ENCODE measurements at regions not wholly inside any gene's neighbourhood (a gene's known extent, or its start where the extent isn't known, plus 50 kb on each side); places are given as distances from the start of the nearest gene placed in this dataset.
"Not testable (repeated sequence)": the region's sequence is repeated elsewhere in the genome, so short reads cannot be mapped to it uniquely, and the experiment has no call there.

DNA sequence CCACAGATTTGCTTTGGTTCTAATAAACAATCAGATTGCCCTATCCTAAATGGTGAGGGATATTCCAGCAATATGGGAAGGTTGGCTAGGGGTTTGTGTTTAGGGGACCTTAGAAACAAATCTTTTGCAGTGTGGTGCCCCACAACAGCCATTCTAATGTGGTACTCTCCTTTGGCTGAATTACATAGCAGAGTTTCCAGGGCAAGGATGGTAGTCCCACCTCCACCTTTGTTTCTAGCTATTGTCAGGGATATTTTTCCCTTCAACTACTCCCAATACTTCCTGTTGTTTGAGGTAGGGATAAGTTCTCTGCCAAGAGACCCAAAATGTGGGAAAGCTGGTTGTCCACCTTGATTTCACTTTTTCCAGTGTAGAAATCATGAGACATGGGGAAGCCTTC is 494.7 kb upstream of the CHORDC1 start:
- no peak for DNase-seq

DNA sequence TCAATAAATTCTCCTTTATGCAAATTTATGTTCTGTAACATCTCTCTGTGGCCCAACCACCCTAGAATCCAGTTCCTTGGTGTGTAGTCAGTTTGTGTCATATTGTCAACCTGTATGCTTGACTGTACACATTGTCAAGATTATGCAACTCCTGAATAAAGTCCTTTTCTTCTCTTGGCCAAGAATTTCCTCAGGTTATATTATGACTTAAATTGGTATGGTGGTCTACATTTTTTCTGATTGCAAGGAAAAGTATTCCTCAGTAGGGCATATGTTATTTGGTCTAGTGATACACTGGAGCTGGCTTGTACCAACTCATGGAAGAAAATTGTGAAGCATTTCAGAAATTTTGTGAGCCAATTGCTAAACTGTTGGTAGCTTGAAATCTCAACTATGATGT is 482.8 kb upstream of the CHORDC1 start:
- no peak for DNase-seq

DNA sequence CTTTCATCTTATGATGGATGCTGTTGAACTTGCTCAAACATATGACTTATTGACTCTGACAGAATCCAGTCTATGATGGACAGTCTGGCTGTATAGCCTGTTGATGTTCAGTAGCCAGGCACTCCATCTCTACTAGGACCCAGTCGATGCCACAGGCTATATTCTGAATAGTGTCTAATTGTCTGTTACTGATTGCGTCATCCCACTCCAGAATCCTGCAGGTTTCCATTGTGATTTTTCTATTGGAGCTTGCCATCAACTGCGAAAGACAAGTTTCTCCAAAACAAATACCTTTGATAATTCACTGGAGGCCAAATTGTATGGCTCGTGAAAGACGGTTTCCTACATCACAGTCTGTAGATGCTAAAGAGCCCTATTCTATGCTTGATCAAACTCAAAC is 481.7 kb upstream of the CHORDC1 start:
- no peak for DNase-seq

DNA sequence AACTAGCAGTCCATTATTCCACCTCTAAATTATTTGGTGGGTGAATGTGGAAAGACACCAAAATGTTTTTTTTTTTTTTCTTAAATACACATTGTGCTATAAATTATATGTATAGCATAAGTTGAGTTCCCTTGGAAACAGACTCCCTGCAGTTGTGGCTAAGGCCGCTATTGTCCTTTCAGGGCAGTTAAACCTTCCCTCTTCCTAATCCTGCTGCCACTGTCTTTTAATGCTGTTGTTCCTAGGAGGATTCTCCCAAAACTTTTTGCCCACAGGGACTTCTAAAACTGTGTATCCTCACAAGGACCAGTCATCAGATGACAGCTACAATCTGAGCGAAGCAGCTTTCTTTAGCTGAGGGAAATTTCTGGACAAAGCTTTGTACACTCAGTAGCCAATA is 478.9 kb upstream of the CHORDC1 start:
- DNase-seq = no peak

DNA sequence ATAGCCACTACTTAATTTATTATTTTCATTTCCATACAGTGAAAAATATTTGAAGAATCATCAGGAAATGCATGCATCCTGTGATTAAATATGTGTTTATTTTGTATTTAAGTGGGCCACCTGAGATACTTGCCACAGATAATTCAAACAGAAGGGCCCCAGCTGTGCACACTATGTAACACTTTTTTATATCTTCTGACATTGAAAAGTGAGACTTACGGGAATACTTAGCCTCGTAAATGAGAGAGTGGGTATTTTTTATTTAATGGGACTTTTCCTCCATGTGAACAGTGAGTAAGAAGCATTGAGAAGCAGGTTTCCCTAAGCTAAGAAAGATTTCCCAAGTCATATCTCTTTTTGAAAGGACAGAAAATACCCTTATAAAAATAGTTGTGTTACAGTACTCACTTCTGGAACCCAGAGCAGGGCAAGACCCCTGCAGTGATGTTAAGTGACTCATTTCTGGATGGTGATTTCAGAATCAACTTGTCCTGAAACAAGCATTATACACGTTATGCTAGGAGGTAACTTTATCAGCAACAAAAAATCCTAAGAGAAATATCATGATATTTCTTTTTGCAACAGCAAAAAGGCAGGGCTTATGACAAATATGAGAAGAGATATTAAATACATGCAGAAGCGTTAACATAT is 478.1 kb upstream of the CHORDC1 start:
- DNase-seq = no peak

DNA sequence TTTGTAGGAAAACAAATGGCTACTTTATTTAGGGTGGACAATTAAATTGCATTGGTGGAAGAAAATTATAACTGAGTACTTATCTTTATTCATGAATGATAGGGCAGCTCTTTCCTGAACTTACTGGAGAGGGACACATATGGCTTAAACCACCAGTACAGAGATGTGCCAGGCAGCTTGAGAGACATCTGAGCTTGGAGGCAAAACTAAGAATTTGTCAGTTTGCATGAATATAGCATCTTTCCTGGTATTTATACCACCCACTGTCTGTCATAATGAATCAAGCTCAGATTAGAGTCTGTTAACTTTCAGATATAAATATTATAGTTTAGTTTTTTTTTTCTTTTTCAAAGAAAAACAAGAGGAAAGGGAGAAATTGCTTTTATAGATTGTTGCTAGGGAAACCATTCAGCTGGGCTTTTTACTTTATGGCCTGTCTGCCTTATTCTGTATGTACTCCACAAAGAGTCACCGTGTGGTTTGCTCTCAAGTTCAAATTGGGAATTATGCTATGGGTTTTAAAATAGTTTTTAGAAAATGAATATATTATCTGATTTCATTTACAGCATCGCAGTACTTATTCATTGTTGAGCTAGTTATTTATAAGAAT is 477.0 kb upstream of the CHORDC1 start:
- no peak for DNase-seq

DNA sequence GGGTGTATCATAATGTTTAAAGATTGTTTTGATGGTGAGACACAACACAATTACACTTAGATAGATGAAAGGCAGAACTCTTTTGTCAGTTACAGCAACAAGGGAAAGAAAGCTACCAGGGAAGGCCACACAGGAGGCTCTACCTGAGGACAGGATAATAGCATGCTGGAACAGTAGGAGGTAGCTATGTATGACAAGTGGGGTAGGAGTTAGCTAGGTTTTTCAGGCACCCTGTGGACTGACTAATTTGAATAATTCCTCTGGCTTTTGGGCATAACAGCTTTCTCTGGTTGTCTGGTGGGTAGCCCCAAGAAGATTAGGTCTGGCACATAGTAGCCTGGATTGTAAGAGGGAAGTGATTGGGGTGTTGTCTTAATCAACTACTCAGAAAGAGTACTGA is 475.4 kb upstream of the CHORDC1 start:
- DNase-seq = no peak

DNA sequence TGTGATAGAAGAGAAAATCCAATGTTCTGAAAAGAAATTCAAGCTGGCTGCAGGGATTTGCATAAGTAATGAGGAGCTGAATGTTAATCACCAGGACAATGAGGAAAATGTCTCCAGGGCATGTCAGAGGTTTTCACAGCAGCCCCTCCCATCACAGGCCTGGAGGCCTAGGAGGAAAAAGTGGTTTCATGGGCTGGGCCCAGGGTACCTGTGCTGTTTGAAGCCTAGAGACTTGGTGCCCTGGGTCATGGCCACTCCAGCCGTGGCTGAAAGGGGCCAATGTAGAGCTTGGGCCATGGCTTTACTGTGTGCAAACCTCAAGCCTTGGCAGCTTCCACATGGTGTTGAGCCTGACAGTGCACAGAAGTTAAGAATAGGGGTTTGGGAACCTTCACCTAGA is 452.6 kb upstream of the CHORDC1 start:
- not testable (repeated sequence) for DNase-seq

DNA sequence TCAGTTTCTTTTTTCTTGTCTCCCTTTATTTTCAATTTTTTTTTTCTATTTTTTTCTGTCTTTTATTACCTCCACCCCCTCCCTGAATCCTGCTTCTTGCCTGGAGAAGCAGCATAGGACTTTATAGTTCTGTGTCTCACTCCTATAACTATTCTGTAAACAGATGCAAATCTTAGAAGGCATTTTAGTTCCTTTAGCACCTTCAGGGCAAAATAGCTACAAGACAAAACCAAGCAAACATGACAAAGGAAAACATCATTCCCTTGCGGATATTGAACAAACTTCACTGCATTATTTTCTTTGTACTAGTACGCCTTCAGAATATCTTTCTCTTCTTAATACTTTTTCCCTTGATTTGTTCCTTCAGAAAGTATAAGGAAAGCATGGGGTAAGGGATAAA is 446.2 kb upstream of the CHORDC1 start:
- DNase-seq = no peak

DNA sequence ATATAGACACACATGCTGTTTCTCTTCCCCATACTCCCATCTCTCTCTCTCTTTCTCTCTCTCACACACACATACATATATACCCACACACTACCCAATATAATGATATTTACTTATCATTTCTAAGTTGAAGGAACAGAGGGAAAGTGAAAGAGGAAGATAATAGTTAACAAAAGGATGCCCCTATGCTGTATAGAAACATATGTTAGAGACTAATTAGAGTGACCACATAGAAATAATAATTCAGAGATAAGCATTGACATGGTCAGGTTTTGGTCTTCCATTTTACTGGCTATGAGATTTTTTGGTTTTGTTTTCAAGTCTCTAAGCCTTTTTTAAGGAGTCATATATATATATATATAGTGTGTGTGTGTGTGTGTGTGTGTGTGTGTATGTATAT is 445.7 kb upstream of the CHORDC1 start:
- DNase-seq = no peak

DNA sequence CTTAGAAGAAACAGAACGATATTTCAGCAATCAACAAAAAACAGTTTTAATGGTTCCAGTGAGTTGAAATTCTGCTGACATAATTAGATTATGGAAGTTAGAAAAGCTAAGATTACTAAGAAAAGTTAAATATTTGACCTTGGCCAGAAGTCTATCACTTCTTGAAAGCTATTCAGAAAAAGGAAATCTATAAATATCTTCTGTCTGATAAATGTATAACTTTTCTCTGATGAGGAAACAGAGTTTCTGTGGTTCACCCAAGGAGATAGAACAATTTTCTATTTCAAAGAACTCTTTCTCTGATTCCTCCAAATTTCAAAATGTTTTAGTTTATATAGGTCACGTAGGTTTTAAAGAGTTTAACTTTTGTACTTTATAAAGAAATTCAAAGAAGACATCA is 438.4 kb upstream of the CHORDC1 start:
- DNase-seq = no peak

DNA sequence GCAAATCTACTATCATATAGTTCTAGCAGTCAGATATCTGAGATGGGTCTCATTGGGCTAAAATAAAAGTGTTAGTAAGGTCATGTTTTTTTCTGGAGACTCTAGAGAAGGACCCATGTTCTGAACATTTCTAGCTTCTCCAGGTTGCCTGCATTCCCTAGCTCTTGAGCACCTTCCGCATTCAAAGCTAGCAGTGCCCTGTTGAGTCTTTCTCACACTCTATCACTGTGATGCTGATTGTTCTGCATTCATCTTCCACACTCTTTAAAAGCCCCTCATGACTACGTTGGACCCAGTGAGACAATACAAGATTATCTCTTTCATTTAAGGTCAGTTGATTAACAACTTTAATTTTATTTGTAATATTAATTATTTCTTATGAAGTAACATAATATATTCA is 433.3 kb upstream of the CHORDC1 start:
- no peak for DNase-seq

DNA sequence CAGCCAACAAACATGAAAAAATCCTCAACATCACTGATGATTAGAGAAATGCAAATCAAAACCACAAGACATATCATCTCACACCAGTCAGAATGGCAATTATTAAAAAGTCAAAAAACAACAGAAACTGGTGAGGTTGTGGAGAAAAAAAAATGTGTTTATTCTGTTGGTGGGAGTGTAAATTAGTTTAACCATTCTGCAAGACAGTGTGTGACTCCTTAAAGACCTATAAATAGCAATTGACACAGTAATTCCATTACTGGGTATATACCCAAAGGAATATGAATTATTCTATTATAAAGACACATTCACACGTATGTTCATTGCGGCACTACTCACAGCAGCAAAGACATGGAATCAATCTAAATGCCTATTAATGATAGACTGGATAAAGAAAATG is 427.3 kb upstream of the CHORDC1 start:
- DNase-seq = no peak

DNA sequence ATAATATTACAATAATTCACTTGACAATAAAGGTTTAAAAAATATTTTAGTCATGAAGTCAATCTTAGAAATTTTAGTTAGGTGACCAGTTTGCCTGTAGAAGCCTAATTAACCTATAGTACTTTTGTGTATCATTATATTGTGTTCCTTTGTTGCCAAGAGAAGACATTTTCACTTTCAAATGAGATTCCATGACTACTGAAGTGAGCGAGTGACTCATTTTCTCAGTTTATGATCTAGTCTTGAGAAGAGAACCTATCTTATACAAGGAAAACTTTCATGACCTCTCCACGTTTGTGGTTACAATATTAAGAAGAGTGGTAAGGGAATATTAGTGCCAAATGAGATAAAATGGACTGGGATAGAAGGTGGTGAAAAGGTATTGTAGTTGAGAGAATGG is 423.9 kb upstream of the CHORDC1 start:
- no peak for DNase-seq

DNA sequence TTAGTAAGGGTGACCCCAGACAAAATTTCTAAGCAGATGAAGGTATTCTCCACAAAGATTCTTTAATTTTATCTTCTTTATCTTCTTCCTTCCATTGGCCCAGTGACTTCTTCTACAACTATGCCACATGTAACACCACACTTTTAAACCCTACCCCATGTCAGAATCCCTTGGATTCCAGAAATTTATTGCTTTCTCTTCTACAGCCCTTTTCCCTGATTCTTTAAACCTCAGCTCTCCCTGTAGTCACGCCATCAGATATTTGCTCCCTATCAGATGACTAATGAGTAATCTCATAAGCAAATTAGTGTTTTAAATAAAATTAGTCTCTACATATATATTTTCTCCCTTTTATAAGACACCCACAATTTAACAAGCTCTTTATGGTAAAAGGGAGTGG is 423.4 kb upstream of the CHORDC1 start:
- no peak for DNase-seq

DNA sequence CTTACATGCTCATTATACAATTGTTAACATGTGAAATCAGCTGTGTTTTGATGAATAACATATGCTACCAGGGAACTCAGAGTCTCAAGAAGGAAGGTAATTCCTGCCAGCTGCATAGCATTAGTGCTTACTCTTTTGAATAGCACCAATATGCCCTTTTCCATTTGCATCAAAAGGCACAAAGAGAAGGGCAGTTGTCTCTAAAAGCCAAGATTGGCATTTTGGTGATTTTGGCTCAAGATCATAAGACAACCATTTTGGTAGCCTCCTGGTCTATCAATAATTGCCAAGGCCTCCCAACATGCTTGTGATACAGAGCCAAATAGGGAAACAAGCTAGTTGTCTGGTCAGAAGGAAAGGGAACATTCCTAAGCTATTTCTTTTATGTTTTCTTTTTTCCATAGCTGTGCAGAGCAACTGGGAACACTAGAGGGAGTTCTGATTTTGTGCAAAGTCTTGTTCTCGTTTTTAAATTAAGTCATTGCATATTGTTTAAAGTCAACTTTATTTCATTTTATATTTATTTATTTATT is 416.7 kb upstream of the CHORDC1 start:
- DNase-seq = no peak

DNA sequence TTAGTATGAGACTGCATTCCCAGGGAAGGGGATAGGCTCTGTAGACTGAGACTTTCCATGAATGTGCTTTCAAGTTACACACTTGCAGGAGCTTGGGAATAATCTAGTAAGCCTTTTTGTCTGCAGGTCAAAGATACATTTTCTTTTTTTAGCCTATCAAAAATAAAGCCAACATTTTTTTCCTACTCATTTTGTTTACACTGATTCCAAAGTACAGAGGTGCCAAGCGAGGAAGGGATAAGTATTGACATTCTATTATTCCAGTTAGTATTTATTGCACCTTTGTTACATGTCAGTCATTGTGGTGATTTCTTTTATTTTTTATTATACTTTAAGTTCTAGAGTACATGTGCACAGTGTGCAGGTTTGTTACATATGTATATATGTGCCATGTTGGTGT is 413.0 kb upstream of the CHORDC1 start:
- DNase-seq = no peak

DNA sequence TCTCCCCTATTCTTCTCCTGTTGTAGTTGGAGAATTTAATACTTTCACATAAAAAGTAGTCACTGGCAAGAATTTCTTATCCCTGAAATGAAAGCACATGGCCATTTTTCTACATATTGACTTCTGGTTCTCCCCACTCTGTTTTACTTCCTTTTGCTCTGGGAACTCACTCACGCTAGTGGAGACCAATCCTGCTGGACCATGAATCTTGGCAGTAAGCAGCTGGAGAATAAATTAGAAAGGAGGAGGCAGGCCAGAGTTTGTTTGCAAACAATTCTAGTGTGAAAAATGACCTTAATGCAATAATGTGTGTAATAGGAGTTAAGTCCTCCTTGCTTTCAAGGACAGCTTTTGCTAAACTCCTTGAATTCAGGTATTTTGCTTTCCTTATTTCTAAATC is 412.3 kb upstream of the CHORDC1 start:
- no peak for DNase-seq

DNA sequence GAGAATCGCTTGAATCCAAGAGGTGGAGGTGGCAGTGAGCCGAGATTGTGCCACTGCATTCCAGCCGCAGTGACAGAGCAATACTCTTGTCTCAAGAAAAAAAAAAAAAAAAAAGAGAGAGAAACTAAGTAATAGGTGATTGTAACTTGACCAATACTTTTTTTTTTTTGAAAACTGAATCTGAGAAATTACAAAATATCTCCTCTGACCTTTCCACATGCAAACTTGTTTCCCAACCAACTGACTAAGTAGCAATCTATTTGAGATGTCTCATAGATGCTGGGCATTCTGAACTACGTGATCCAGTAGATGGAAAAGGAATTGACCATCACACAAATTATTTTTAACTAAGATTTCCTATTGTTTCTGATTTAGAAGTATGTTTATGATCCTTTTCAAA is 407.3 kb upstream of the CHORDC1 start:
- DNase-seq = no peak

DNA sequence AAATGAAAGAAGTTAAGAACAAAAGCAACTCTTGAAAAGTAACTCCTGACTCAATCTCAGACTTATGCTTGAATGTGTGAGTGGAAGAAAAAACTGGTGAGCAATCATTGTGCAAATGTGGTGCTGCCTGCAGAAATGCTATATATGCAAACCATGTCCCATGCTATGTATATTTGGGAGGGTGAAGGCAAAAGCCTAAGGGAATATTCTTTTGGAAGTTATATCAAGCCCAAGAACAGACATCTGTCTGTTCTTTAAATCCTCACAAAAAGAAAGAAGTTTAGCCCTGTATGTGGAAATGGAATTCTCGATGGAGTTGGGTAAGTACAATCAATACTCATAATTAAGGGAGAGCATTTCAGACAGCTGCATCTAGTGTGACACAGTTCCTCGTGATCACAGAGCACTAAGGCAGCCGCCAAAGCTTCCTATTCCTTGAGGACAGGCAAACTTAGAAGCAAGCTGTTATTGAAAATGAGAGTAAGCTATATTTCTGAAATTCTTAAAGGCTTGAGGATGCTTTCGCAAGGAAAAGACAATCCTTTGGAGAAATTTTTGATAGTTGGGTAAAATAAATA is 406.5 kb upstream of the CHORDC1 start:
- no peak for DNase-seq

DNA sequence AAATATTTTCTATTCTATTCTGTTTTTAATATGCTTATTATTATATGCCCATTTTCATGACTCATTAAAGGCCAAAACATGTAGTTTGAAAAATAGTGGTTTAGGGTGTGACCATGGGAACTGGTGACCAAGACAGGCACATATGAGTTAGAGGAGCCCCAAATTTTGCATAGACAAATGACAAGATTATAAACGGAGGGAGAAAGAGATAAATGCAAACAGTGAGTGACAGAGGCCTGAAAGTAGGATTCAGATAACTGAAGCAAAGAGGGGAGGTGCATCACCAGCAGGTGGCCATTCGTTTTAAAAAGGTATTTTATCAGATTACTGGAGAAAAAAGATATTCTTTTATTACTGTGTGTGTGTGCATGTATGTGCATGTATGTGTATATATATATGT is 391.5 kb upstream of the CHORDC1 start:
- DNase-seq = no peak

DNA sequence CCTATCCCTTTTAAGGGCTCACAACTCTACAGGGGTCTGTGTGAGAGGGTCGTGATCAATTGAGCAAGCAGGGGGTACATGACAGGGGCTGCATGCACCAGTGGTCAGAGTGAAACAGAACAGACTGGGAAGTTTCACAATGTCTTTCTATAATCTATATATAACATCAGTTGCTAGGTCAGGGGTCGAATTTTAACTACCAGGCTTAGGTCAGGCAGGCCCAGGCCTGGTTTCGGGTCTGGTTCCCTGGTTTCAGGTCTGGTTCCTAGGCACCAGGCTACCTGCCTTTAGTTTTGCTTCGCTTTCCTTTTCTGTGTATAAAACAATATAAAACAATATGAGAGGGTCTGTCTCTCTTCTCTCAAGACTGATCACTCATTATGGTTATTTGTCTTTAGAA is 390.2 kb upstream of the CHORDC1 start:
- not testable (repeated sequence) for DNase-seq

DNA sequence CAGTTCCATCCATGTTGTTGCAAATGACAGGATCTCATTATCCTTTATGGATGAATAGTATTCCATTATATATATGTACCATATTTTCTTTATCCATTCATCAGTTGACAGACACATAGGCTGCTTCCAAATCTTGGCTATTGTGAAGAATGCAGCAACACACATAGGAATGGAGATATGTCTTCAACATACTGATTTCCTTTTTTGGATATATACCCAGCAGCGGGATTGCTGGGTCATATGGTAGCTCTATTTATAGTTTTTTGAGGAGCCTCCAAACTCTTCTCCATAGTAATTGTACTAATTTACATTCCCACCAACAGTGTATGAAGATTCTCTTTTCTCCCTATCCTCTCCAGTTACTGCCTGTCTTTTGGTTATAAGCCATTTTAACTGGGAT is 383.9 kb upstream of the CHORDC1 start:
- DNase-seq = no peak

DNA sequence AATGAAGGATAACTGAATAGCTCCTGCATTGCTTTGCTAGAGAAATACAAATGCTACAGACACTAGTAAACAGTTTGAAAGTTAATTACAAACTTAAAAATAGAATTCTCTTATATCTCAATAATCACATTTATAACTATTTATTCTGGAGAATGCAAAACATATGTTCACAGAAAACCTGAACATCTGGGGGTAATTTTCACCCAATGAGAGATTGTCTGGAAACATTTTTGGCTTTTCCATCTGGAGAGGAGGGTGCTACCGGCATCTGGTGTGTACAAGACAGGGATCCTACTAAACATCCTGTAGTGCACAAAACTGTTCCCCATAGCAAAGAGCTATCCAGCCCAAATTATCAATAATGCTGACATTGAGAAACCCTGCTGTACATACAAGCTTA is 378.4 kb upstream of the CHORDC1 start:
- DNase-seq = no peak

DNA sequence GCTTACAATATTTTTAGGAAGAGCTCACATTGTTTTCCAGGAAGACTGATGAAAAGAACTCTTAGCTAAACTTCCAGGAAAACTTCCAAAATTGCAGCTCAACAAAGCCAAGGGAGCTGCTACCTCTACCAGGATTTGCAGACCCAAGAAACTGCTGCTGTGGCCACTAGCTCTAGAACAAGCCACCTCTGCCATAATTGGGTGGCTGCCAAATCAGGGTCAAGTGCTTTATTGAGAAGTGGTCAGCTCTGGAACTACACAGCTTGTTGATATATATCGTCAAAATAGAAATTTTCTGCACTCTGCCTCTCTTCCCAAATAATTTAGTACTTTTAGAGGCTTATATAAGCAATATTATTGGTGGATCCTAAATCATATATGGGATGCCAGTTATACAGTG is 371.8 kb upstream of the CHORDC1 start:
- no peak for DNase-seq
